OCI-LY7 (cell line): ENCODE measurements at regions not wholly inside any gene's neighbourhood (a gene's known extent, or its start where the extent isn't known, plus 50 kb on each side); places are given as distances from the start of the nearest gene placed in this dataset.

ENCODE experiments used
- BruUV-seq: library from RNA; stranded (reverse); fragments of 400-500 nt; replicated peaks from 2 replicates; lab custom pipeline; 2021; lab: Mats Ljungman, UMichigan
- CTCF ChIA-PET: fragments of 300-600 bp; sonication (Branson Sonifier 250); formaldehyde crosslinking; loops from one replicate; lab custom pipeline; 2022; ENCODE audit warnings: antibody characterized with exemption; ENCODE audit not compliant: unreplicated experiment; lab: Charles Lee
- POLR2A ChIA-PET: fragments of 300-600 bp; sonication (Branson Sonifier 250); formaldehyde crosslinking; loops from one replicate; lab custom pipeline; 2022; ENCODE audit warnings: antibody characterized with exemption; lab: Charles Lee
- DNase-seq: peaks from one replicate; pipeline ENCODE4 v3.0.0-alpha.2; 2015; ENCODE audit warnings: low spot score
- H2AFZ ChIP-seq: fragments of 200-600 bp; sonication (generic), shearing (Covaris generic); 2 replicates; pipeline ENCODE4 v1.6.1; 2014; ENCODE audit warnings: mild to moderate bottlenecking, antibody characterized with exemption, low read length, moderate library complexity
- H3K27ac ChIP-seq: fragments of 200-600 bp; sonication (generic); 2 replicates; pipeline ENCODE4 v1.5.1; 2014; ENCODE audit warnings: mixed run types, low read depth, mild to moderate bottlenecking, moderate library complexity, low read length, inconsistent platforms; ENCODE audit not compliant: poor library complexity, severe bottlenecking
- H3K36me3 ChIP-seq: fragments of 200-600 bp; sonication (generic); 2 replicates; pipeline ENCODE4 v1.6.1; 2014; ENCODE audit warnings: mild to moderate bottlenecking, antibody characterized with exemption, low read length, moderate library complexity, mixed read lengths; ENCODE audit not compliant: insufficient read depth
- H3K4me1 ChIP-seq: fragments of 200-600 bp; sonication (generic); 2 replicates; pipeline ENCODE4 v1.5.1; 2014; ENCODE audit warnings: mild to moderate bottlenecking, low read length; ENCODE audit not compliant: insufficient read depth, poor library complexity, severe bottlenecking
- H3K4me2 ChIP-seq: fragments of 200-600 bp; sonication (generic); 2 replicates; pipeline ENCODE4 v1.6.1; 2014; ENCODE audit warnings: mild to moderate bottlenecking, low read length
- H3K4me3 ChIP-seq: fragments of 200-600 bp; sonication (generic); 2 replicates; pipeline ENCODE4 v1.5.1; 2014; ENCODE audit warnings: mild to moderate bottlenecking, low read depth, low read length; ENCODE audit not compliant: poor library complexity, severe bottlenecking
- H3K79me2 ChIP-seq: fragments of 200-600 bp; sonication (generic); 2 replicates; pipeline ENCODE4 v1.6.1; 2016; ENCODE audit warnings: low read depth, mild to moderate bottlenecking, low read length, moderate library complexity, mixed read lengths; ENCODE audit not compliant: insufficient read depth
- H3K9me2 ChIP-seq: fragments of 200-600 bp; sonication (generic); 2 replicates; pipeline ENCODE4 v1.6.1; 2016; ENCODE audit warnings: mild to moderate bottlenecking, low read length, mixed read lengths; ENCODE audit not compliant: insufficient read depth
- H3K9me3 ChIP-seq: fragments of 200-600 bp; sonication (generic); 2 replicates; pipeline ENCODE4 v1.6.1; 2014; ENCODE audit warnings: mild to moderate bottlenecking, mixed run types, low read length, mixed read lengths
- H4K20me1 ChIP-seq: fragments of 200-600 bp; sonication (generic); 2 replicates; pipeline ENCODE4 v1.6.1; 2014; ENCODE audit warnings: mild to moderate bottlenecking, antibody characterized with exemption, low read length, moderate library complexity, mixed read lengths; ENCODE audit not compliant: insufficient read depth
- EZH2phosphoT487 ChIP-seq: fragments of 200-600 bp; sonication (generic); IDR thresholded peaks from 2 replicates; pipeline ENCODE4 v1.6.1; 2018; ENCODE audit warnings: low read depth, borderline replicate concordance, mild to moderate bottlenecking, mixed run types, antibody characterized with exemption, low read length, moderate library complexity, mixed read lengths
- intact Hi-C: fragments of 100-400 bp; cut with micrococcal nuclease; formaldehyde crosslinking; loops from one replicate; pipeline ENCODE4 v1.10.0; 2022; ENCODE audit not compliant: unreplicated experiment
- TF ChIP-seq, protein P1 (sequence below): fragments of 200-600 bp; sonication (generic); conservative IDR thresholded peaks from 2 replicates; pipeline ENCODE4 v1.5.1; 2014; ENCODE audit warnings: mild to moderate bottlenecking, antibody characterized with exemption, low read length, moderate library complexity, mixed read lengths

DNA sequence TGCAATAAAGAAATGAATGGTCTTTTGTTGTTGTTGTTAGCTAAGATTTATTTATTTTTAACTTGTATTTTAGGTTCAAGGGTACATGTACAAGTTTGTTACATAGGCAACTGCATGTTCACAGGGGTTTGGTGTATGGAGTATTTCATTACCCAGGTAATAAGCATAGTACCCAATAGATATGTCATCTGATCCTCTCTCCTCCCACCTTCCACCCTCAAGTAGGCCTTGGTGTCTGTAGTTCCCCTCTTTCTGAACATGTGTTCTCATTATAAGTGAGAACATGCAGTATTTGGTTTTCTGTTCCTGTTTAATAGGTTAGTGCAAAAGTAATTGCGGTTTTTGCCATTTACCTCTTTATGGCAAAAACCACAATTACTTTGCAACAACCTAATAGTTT is 554.1 kb downstream of the TBC1D4 start:
- Histone ChIP-seq H3K9me2 (no peaks in the 10 kb centered on the region), H4K20me1 (no peaks in the 10 kb centered on the region), H3K4me3 (no peak overlapping the region), H3K9me3 (no peaks in the 10 kb centered on the region), H3K36me3 (no peaks in the 10 kb centered on the region), H3K79me2 (no peaks in the 10 kb centered on the region), H3K27ac (no peak overlapping the region), H2AFZ (no peak overlapping the region), H3K4me1 (no peaks in the 10 kb centered on the region), H3K4me2 (no peak overlapping the region)
- POLR2A ChIA-PET, result interaction anchor here (0.7 kb wide), 1 partner anchor 205 kb away, joined by 4 read pairs; no protein-coding TSS in a partner anchor
- intact Hi-C loops, result no loop called here
- DNase-seq, result no peak
- no peak for TF ChIP-seq EZH2phosphoT487
- TF ChIP-seq, protein P1, sequence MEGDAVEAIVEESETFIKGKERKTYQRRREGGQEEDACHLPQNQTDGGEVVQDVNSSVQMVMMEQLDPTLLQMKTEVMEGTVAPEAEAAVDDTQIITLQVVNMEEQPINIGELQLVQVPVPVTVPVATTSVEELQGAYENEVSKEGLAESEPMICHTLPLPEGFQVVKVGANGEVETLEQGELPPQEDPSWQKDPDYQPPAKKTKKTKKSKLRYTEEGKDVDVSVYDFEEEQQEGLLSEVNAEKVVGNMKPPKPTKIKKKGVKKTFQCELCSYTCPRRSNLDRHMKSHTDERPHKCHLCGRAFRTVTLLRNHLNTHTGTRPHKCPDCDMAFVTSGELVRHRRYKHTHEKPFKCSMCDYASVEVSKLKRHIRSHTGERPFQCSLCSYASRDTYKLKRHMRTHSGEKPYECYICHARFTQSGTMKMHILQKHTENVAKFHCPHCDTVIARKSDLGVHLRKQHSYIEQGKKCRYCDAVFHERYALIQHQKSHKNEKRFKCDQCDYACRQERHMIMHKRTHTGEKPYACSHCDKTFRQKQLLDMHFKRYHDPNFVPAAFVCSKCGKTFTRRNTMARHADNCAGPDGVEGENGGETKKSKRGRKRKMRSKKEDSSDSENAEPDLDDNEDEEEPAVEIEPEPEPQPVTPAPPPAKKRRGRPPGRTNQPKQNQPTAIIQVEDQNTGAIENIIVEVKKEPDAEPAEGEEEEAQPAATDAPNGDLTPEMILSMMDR, result no peak
- no TSS peak for BruUV-seq
- CTCF ChIA-PET, result no interaction called here

DNA sequence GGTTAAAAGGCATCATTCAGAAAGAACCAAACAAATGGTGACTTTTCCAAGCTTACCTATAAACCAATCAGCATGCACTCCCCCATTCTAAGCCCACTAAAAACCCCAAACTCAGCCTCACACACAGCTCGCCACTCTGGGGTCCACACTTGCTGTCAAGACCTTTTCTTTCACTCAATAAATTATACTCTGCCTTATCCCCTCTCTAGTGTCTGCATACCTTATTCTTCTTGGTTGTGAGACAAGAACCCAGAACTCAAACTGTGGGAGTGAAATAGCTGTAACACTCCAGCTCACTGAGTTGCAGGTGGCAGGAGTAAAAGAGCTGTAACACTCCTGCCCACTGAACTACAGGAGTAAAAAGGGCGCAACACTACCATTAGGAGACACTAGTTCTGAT is 559.0 kb downstream of the TBC1D4 start:
- no peaks in the 10 kb centered on the region for H3K79me2 ChIP-seq
- H4K20me1 ChIP-seq, result no peaks in the 10 kb centered on the region
- H3K4me1 ChIP-seq, result no peaks in the 10 kb centered on the region
- ChIA-PET CTCF (no interaction called here), POLR2A (no interaction called here)
- no TSS peak for BruUV-seq
- TF ChIP-seq EZH2phosphoT487, result no peak
- TF ChIP-seq, protein P1, result no peak
- no peaks in the 10 kb centered on the region for H3K9me2 ChIP-seq
- no peak overlapping the region for H3K4me2 ChIP-seq
- H3K27ac ChIP-seq, result no peak overlapping the region
- no peak for DNase-seq
- H2AFZ ChIP-seq, result no peak overlapping the region
- H3K9me3 ChIP-seq, result no peaks in the 10 kb centered on the region
- intact Hi-C loops, result no loop called here
- H3K36me3 ChIP-seq, result no peaks in the 10 kb centered on the region
- H3K4me3 ChIP-seq, result no peak overlapping the region

DNA sequence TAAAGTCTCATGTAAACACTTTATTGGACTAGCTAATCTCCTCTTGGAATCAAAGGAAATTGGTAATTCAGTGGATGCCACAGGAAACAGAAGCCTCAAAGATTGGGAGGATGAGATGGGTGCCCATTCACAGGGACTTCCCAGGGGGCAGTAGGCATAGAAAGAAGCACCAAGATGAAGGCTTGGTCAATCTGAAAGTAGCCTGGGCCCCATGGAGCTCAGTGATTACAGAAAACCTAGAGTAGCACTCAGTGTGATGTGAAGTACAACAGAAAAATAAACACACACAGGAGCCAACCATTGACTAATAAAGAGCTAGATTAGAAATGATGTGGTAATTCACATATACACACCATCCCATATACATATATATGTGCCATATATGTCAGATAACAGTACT is 560.6 kb downstream of the TBC1D4 start:
- Histone ChIP-seq H3K27ac (no peak overlapping the region), H2AFZ (no peak overlapping the region)

More for the DNA sequence above, 560.6 kb downstream of the TBC1D4 start:
- Histone ChIP-seq H3K4me3 (no peak overlapping the region), H4K20me1 (no peaks in the 10 kb centered on the region), H3K79me2 (no peaks in the 10 kb centered on the region), H3K9me3 (no peaks in the 10 kb centered on the region), H3K36me3 (no peaks in the 10 kb centered on the region), H3K9me2 (no peaks in the 10 kb centered on the region), H3K4me1 (no peaks in the 10 kb centered on the region), H3K4me2 (no peak overlapping the region)
- ChIA-PET CTCF (no interaction called here), POLR2A (interaction anchor here (1.0 kb wide), 1 partner anchor 13 kb away, joined by 3 read pairs; no protein-coding TSS in a partner anchor)
- no TSS peak for BruUV-seq
- TF ChIP-seq EZH2phosphoT487, result no peak
- TF ChIP-seq, protein P1, result no peak
- no peak for DNase-seq
- intact Hi-C loops, result no loop called here
